ENCODE measurements at regions not wholly inside any gene's neighbourhood (a gene's known extent, or its start where the extent isn't known, plus 50 kb on each side); places are given as distances from the start of the nearest gene placed in this dataset.

GRCh38 chr4:123088501-123088900, 166.1 kb upstream of the NUDT6 start:
- TF ChIP-seq SUZ12 (IDR thresholded peaks at IDR 0.05), result no peak
- no peak for TF ChIP-seq FOXA1 (IDR thresholded peaks at IDR 0.05)
- TF ChIP-seq HDGF (IDR thresholded peaks at IDR 0.05; ENCODE audit: borderline replicate concordance), result no peak
- no peak for TF ChIP-seq TARDBP (IDR thresholded peaks at IDR 0.05)
- no peak for TF ChIP-seq ELF4 (IDR thresholded peaks at IDR 0.05)
- no peak for TF ChIP-seq BHLHE40 (IDR thresholded peaks at IDR 0.05; ENCODE audit: borderline replicate concordance)
- TF ChIP-seq PKNOX1 (IDR thresholded peaks at IDR 0.05), result no peak

Measured in HEK293T (cell line).